Activated B cell treated with CpG ODN at 0.5 μM for 24 hours (primary cell): ENCODE measurements at regions not wholly inside any gene's neighbourhood (a gene's known extent, or its start where the extent isn't known, plus 50 kb on each side); places are given as distances from the start of the nearest gene placed in this dataset.

Source experiments
- ATAC-seq: fragments of 200-7000 bp; cut with Tn5 transposase; one replicate; pipeline ENCODE4 v1.10.0; 2021; ENCODE audit warnings: low read depth, mild to moderate bottlenecking, moderate library complexity
- CTCF ChIA-PET: fragments of 350-600 bp; sonication (Branson Sonifier 250); formaldehyde crosslinking; loops from one replicate; lab custom pipeline; 2021; ENCODE audit warnings: antibody characterized with exemption; lab: Charles Lee
- POLR2A ChIA-PET: fragments of 350-600 bp; sonication (Branson Sonifier 250); formaldehyde crosslinking; loops from one replicate; lab custom pipeline; 2021; ENCODE audit warnings: antibody characterized with exemption; lab: Charles Lee
- DNase-seq: peaks from one replicate; pipeline ENCODE4 v3.0.0; 2022
- H3K27ac Mint-ChIP-seq: one replicate; pipeline ENCODE4 v1.8.0; 2020; ENCODE audit warnings: mixed read lengths
- H3K27me3 Mint-ChIP-seq: one replicate; pipeline ENCODE4 v1.8.0; 2021; ENCODE audit warnings: mixed read lengths
- H3K36me3 Mint-ChIP-seq: one replicate; pipeline ENCODE4 v1.8.0; 2021; ENCODE audit warnings: low read depth, mixed read lengths
- H3K4me1 Mint-ChIP-seq: one replicate; pipeline ENCODE4 v1.8.0; 2021; ENCODE audit warnings: mixed read lengths
- H3K4me3 Mint-ChIP-seq: one replicate; pipeline ENCODE4 v1.8.0; 2020; ENCODE audit warnings: mild to moderate bottlenecking, mixed read lengths
- H3K9me3 Mint-ChIP-seq: one replicate; pipeline ENCODE4 v1.8.0; 2020; ENCODE audit warnings: mixed read lengths
- CTCF ChIP-seq: fragments of 200-600 bp; IDR thresholded peaks from one replicate; pipeline ENCODE4 v1.8.0; 2022; ENCODE audit warnings: antibody characterized with exemption, mild to moderate bottlenecking
- intact Hi-C: fragments of 100-400 bp; cut with micrococcal nuclease; formaldehyde crosslinking; loops from one replicate; pipeline ENCODE4 v1.15.1; 2024

GRCh38 chr1:82158981-82159380 is 358.2 kb downstream of the ADGRL2 start:
- H3K27me3 Mint-ChIP-seq: no peaks in the 10 kb centered on the region
- peaks cover 4% of the 10 kb centered on the region for H3K4me1 Mint-ChIP-seq
- H3K27ac Mint-ChIP-seq: no peak overlapping the region
- TF ChIP-seq CTCF: no peak
- intact Hi-C loops: no loop called here
- H3K36me3 Mint-ChIP-seq: no peaks in the 10 kb centered on the region
- ChIA-PET POLR2A (no interaction called here), CTCF (no interaction called here)
- no peak overlapping the region for H3K4me3 Mint-ChIP-seq
- H3K9me3 Mint-ChIP-seq: no peaks in the 10 kb centered on the region
- ATAC-seq (no peak), DNase-seq (no peak)

GRCh38 chr1:82154219-82154970 is 353.7 kb downstream of the ADGRL2 start:
- H3K4me3 Mint-ChIP-seq: no peak overlapping the region
- ATAC-seq (no peak), DNase-seq (no peak)
- POLR2A ChIA-PET: no interaction called here
- no peaks in the 10 kb centered on the region for H3K36me3 Mint-ChIP-seq
- H3K4me1 Mint-ChIP-seq: no peaks in the 10 kb centered on the region
- CTCF ChIA-PET: no interaction called here
- H3K27ac Mint-ChIP-seq: no peak overlapping the region
- H3K9me3 Mint-ChIP-seq: no peaks in the 10 kb centered on the region
- intact Hi-C loops: no loop called here
- TF ChIP-seq CTCF: no peak
- no peaks in the 10 kb centered on the region for H3K27me3 Mint-ChIP-seq

- no peaks in the 10 kb centered on the region for H3K4me1 Mint-ChIP-seq
- intact Hi-C loops: no loop called here
- H3K9me3 Mint-ChIP-seq: no peaks in the 10 kb centered on the region
- no peak overlapping the region for H3K27ac Mint-ChIP-seq
- TF ChIP-seq CTCF: no peak
- no peaks in the 10 kb centered on the region for H3K36me3 Mint-ChIP-seq
- CTCF ChIA-PET: no interaction called here
- DNase-seq (no peak), ATAC-seq (no peak)
- no peak overlapping the region for H3K4me3 Mint-ChIP-seq
- no peaks in the 10 kb centered on the region for H3K27me3 Mint-ChIP-seq
- POLR2A ChIA-PET: no interaction called here
Observed at GRCh38 chr1:82153752-82154151, 353.0 kb downstream of the ADGRL2 start.

- H3K36me3 Mint-ChIP-seq: no peaks in the 10 kb centered on the region
- no peaks in the 10 kb centered on the region for H3K27me3 Mint-ChIP-seq
- ChIA-PET CTCF (no interaction called here), POLR2A (no interaction called here)
- no peak overlapping the region for H3K27ac Mint-ChIP-seq
- H3K4me1 Mint-ChIP-seq: no peaks in the 10 kb centered on the region
- no peak for TF ChIP-seq CTCF
- H3K9me3 Mint-ChIP-seq: no peaks in the 10 kb centered on the region
- DNase-seq: no peak
- no peak overlapping the region for H3K4me3 Mint-ChIP-seq
- intact Hi-C loops: no loop called here
- no peak for ATAC-seq
Observed at GRCh38 chr1:82153272-82153629, 352.5 kb downstream of the ADGRL2 start.

GRCh38 chr1:82152356-82153271 is 351.9 kb downstream of the ADGRL2 start:
- TF ChIP-seq CTCF: no peak
- no peaks in the 10 kb centered on the region for H3K36me3 Mint-ChIP-seq
- no peaks in the 10 kb centered on the region for H3K4me1 Mint-ChIP-seq
- H3K27me3 Mint-ChIP-seq: no peaks in the 10 kb centered on the region
- DNase-seq: no peak
- intact Hi-C loops: no loop called here
- ChIA-PET CTCF (no interaction called here), POLR2A (no interaction called here)
- ATAC-seq: no peak
- H3K9me3 Mint-ChIP-seq: no peaks in the 10 kb centered on the region
- H3K27ac Mint-ChIP-seq: no peak overlapping the region
- no peak overlapping the region for H3K4me3 Mint-ChIP-seq
